Esophagus muscularis mucosa (tissue), 4 donors: ENCODE measurements at regions not wholly inside any gene's neighbourhood (a gene's known extent, or its start where the extent isn't known, plus 50 kb on each side); places are given as distances from the start of the nearest gene placed in this dataset.

Experiments used
- DNase-seq: peaks from one replicate; pipeline ENCODE4 v3.0.0-alpha.2; 2017; ENCODE audit errors: extremely low spot score
- H3K27ac ChIP-seq, 4 donors: fragments of 200-600 bp; sonication (generic); replicated peaks in 1 of 4; 1 replicate in 3 of 4; 2 replicates in 1 of 4; pipeline ENCODE4 v1.5.1; 2016 to 2019; ENCODE audit warnings: mild to moderate bottlenecking in 1 of 4
- H3K27me3 ChIP-seq, 4 donors: fragments of 200-600 bp; sonication (generic); one replicate each; pipeline versions ENCODE4 v1.5.1 to v1.6.0; 2016 to 2019
- H3K36me3 ChIP-seq, 4 donors: fragments of 200-600 bp; sonication (generic); one replicate each; pipeline ENCODE4 v1.5.1; 2016 to 2019
- H3K4me1 ChIP-seq, 4 donors: fragments of 200-600 bp; sonication (generic); one replicate each; pipeline ENCODE4 v1.5.1; 2016 to 2019
- H3K4me3 ChIP-seq, 4 donors: fragments of 200-600 bp; sonication (generic); 1 replicate in 2 of 4; 2 replicates in 2 of 4; pipeline ENCODE4 v1.5.1; 2016 to 2019; ENCODE audit warnings: mild to moderate bottlenecking in 4 of 4, moderate library complexity in 1 of 4
- H3K9me3 ChIP-seq, 4 donors: fragments of 200-600 bp; sonication (generic); 1 replicate in 3 of 4; 2 replicates in 1 of 4; pipeline ENCODE4 v1.5.1; 2016 to 2019
- EP300 ChIP-seq: sonication (generic); formaldehyde crosslinking; IDR thresholded peaks from one replicate; pipeline ENCODE4 v1.6.1; 2017; ENCODE audit warnings: antibody characterized with exemption
- POLR2A ChIP-seq: fragments of 450-650 bp; IDR thresholded peaks from one replicate; pipeline ENCODE4 v1.6.1; 2017; ENCODE audit warnings: antibody characterized with exemption, moderate library complexity, mild to moderate bottlenecking, low read depth
- POLR2AphosphoS5 ChIP-seq, 2 donors: sonication (generic); formaldehyde crosslinking; IDR thresholded peaks; one replicate each; pipeline ENCODE4 v1.6.1; 2017; ENCODE audit warnings: antibody characterized with exemption in 2 of 2
- WGBS: methylation state at CpG from one replicate; pipeline ENCODE4 v1.1.5; 2018; 5-methylcytosine and 5-hydroxymethylcytosine counted together
- intact Hi-C: fragments of 100-400 bp; cut with DNase I; formaldehyde crosslinking; loops from one replicate; pipeline ENCODE4 v1.15.1; 2023
- TF ChIP-seq, protein P1 (sequence below), 3 experiments: fragments of 200-600 bp in 2 of 3; fragments of 450-650 bp in 1 of 3; sonication (generic) in 2 of 3; IDR thresholded peaks; one replicate each; pipeline ENCODE4 v1.5.1; 2017 to 2019; ENCODE audit warnings: antibody characterized with exemption in 3 of 3, mild to moderate bottlenecking in 2 of 3, moderate library complexity in 1 of 3

DNA sequence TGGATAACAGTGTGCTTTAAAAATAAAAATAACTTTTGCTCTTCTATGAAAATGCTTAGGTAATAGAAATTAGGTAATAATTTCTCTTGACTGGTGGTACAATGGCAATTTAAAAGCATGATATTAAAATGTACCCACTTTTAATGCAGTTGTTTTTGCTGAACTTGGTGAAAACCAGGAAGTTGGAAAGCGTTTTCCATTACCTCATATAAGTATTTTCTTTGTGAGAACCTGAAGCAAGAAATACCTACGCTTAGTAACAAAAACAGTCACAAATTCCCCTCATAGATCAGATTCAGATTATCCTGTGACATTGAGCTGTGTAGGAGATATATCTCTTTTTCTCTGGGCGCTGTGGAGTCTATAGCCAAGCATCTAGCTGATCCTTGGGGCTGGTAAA lies 689.0 kb upstream of the FZD8 start:
- no peaks in the 10 kb centered on the region for H3K4me1 ChIP-seq
- intact Hi-C loops = no loop called here
- no peaks in the 10 kb centered on the region for H3K27me3 ChIP-seq
- DNase-seq = no peak
- H3K4me3 ChIP-seq = no peak overlapping the region
- H3K36me3 ChIP-seq = no peaks in the 10 kb centered on the region
- H3K9me3 ChIP-seq = no peaks in the 10 kb centered on the region
- 83% methylated on average over 3 of the region's 3 CpGs for WGBS
- no peak overlapping the region for H3K27ac ChIP-seq
- TF ChIP-seq, protein P1, sequence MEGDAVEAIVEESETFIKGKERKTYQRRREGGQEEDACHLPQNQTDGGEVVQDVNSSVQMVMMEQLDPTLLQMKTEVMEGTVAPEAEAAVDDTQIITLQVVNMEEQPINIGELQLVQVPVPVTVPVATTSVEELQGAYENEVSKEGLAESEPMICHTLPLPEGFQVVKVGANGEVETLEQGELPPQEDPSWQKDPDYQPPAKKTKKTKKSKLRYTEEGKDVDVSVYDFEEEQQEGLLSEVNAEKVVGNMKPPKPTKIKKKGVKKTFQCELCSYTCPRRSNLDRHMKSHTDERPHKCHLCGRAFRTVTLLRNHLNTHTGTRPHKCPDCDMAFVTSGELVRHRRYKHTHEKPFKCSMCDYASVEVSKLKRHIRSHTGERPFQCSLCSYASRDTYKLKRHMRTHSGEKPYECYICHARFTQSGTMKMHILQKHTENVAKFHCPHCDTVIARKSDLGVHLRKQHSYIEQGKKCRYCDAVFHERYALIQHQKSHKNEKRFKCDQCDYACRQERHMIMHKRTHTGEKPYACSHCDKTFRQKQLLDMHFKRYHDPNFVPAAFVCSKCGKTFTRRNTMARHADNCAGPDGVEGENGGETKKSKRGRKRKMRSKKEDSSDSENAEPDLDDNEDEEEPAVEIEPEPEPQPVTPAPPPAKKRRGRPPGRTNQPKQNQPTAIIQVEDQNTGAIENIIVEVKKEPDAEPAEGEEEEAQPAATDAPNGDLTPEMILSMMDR (IDR thresholded peaks at IDR 0.05) = no peak
- TF ChIP-seq POLR2AphosphoS5 (IDR thresholded peaks at IDR 0.05) (no peak), POLR2A (no peak), EP300 (no peak)

DNA sequence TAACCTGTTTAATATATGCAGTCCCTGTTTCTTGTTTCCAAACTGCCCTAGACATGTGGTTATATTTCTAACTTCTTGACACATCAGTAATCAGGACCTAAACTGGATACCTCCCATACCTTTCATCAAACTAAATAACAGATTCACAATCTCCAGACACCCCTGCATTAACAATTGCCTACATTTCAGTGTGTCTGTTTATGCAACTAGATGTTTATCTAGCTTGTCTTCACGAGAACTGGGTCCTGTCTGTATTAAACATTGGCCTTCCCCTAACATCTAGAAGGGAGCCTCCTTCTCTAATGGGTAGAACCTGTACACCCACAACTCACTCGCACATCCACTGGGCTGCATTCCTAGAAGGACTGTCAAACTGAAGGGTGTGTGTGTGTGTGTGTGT lies 683.7 kb upstream of the FZD8 start:
- no peaks in the 10 kb centered on the region for H3K36me3 ChIP-seq
- intact Hi-C loops = no loop called here
- H3K4me3 ChIP-seq = no peak overlapping the region
- no peaks in the 10 kb centered on the region for H3K4me1 ChIP-seq
- no peaks in the 10 kb centered on the region for H3K9me3 ChIP-seq
- no peaks in the 10 kb centered on the region for H3K27me3 ChIP-seq
- 77% methylated on average over 2 of the region's 2 CpGs for WGBS
- DNase-seq = no peak
- TF ChIP-seq EP300 (no peak), POLR2AphosphoS5 (IDR thresholded peaks at IDR 0.05) (no peak), POLR2A (no peak)
- TF ChIP-seq, protein P1 (IDR thresholded peaks at IDR 0.05) = no peak
- H3K27ac ChIP-seq = no peak overlapping the region

DNA sequence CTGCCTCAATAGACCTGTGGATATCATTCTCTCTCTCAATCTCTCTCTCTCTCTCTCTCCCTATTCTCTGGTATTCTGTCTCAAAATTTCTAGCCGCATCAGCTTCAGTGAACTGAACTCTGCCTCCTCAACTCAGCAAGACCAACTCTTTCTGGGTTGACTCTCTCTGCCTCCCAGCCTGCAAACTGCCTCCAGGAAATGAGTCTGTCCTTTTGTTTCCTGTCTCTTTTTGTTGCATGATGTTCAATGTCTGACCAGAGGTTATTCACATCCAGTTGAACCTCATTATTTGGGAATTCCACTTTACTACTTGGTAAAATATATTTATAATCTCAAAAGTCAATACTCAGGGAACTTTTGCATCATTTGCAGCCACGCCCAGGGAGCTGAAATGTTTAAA lies 682.7 kb upstream of the FZD8 start:
- Histone ChIP-seq H3K4me1 (no peaks in the 10 kb centered on the region), H3K36me3 (no peaks in the 10 kb centered on the region), H3K27me3 (no peaks in the 10 kb centered on the region), H3K4me3 (no peak overlapping the region), H3K9me3 (no peaks in the 10 kb centered on the region), H3K27ac (no peak overlapping the region)
- no peak for TF ChIP-seq POLR2A
- no peak for TF ChIP-seq POLR2AphosphoS5 (IDR thresholded peaks at IDR 0.05)
- TF ChIP-seq EP300 = no peak
- TF ChIP-seq, protein P1 (IDR thresholded peaks at IDR 0.05) = no peak
- intact Hi-C loops = no loop called here
- no peak for DNase-seq
- 93% methylated on average over 2 of the region's 2 CpGs for WGBS

DNA sequence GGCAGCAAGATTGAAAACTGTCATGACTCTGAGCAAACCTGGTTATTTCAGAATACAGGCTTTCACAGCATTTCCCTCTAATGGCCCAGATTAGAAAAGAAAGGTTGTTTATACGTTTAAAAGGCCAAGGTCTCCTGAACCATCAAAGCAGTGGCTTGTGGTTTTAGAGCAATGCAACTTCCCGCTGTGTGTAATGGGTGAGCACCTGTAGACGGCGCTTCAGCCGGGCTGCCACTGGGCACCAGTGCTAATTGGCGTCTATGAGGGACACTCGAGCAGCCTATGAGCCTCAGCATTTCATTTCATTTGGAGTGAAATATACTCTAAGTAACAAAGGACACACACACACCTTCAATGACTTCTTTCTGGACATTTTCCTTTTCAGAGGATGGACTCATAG lies 671.0 kb upstream of the FZD8 start:
- intact Hi-C loops = no loop called here
- DNase-seq = no peak
- no peaks in the 10 kb centered on the region for H3K9me3 ChIP-seq
- H3K36me3 ChIP-seq = no peaks in the 10 kb centered on the region
- H3K4me3 ChIP-seq = no peak overlapping the region
- TF ChIP-seq POLR2A = no peak
- 92% methylated on average over 7 of the region's 7 CpGs for WGBS
- H3K27ac ChIP-seq = no peak overlapping the region
- no peaks in the 10 kb centered on the region for H3K27me3 ChIP-seq
- no peaks in the 10 kb centered on the region for H3K4me1 ChIP-seq

DNA sequence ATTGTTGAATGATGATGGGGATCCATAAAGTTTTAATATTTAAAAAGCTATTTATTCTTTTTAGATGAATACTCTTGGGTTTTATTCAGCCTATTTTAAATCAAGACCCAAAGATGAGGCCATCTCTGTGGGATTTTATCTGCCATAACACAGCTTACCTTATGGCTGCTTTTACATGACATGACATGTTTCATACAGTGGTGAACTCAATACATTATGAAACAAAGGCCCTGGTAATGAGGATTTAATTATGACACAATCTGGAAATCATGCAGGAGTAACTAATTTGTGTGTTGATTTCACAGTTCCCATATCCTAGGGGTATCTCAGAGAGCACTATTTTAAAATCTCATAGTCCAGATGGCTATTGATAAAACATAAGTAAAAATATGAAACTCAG lies 661.8 kb upstream of the FZD8 start:
- no peaks in the 10 kb centered on the region for H3K36me3 ChIP-seq
- TF ChIP-seq, protein P1 (IDR thresholded peaks at IDR 0.05) = no peak
- no peak for TF ChIP-seq EP300
- TF ChIP-seq POLR2AphosphoS5 (IDR thresholded peaks at IDR 0.05) = no peak
- no peak for TF ChIP-seq POLR2A
- H3K9me3 ChIP-seq = no peaks in the 10 kb centered on the region
- no peaks in the 10 kb centered on the region for H3K4me1 ChIP-seq
- no peak overlapping the region for H3K4me3 ChIP-seq
- no peaks in the 10 kb centered on the region for H3K27me3 ChIP-seq
- H3K27ac ChIP-seq = no peak overlapping the region
- intact Hi-C loops = no loop called here
- no peak for DNase-seq
